Smooth muscle cell (in vitro differentiated cells): ENCODE measurements at regions not wholly inside any gene's neighbourhood (a gene's known extent, or its start where the extent isn't known, plus 50 kb on each side); places are given as distances from the start of the nearest gene placed in this dataset.

Experiments
- DNase-seq: peaks from one replicate; lab custom pipeline; 2025; ENCODE audit not compliant: unreplicated experiment; lab: John Stamatoyannopoulos, UW
- H2AFZ ChIP-seq: fragments of 200-600 bp; sonication (generic); 2 replicates; pipeline ENCODE4 v1.6.0; 2016; ENCODE audit warnings: antibody characterized with exemption, low read depth, mild to moderate bottlenecking
- H3F3A ChIP-seq: fragments of 200-600 bp; sonication (generic); 2 replicates; pipeline ENCODE4 v1.6.0; 2017; ENCODE audit warnings: antibody characterized with exemption, low read depth
- H3K27ac ChIP-seq: fragments of 200-600 bp; sonication (generic); 2 replicates; pipeline ENCODE4 v1.5.1; 2016; ENCODE audit warnings: low read depth, mild to moderate bottlenecking
- H3K27me3 ChIP-seq: fragments of 200-600 bp; sonication (generic); 2 replicates; pipeline ENCODE4 v1.6.1; 2016; ENCODE audit warnings: low read depth, mild to moderate bottlenecking
- H3K36me3 ChIP-seq: fragments of 200-600 bp; sonication (generic); 2 replicates; pipeline ENCODE4 v1.5.1; 2016; ENCODE audit warnings: low read depth
- H3K4me1 ChIP-seq: fragments of 200-600 bp; sonication (generic); 2 replicates; pipeline ENCODE4 v1.5.1; 2016; ENCODE audit warnings: low read depth
- H3K4me2 ChIP-seq: fragments of 200-600 bp; sonication (generic); 2 replicates; pipeline ENCODE4 v1.6.0; 2016; ENCODE audit warnings: mild to moderate bottlenecking
- H3K4me3 ChIP-seq: fragments of 200-600 bp; sonication (generic); 2 replicates; pipeline ENCODE4 v1.5.1; 2016; ENCODE audit warnings: mild to moderate bottlenecking
- H3K79me2 ChIP-seq: fragments of 200-600 bp; sonication (generic); 2 replicates; pipeline ENCODE4 v1.6.0; 2016; ENCODE audit warnings: low read depth, mild to moderate bottlenecking
- H3K9ac ChIP-seq: fragments of 200-600 bp; sonication (generic); 2 replicates; pipeline ENCODE4 v1.6.0; 2016; ENCODE audit warnings: low read depth
- H3K9me3 ChIP-seq: fragments of 200-600 bp; sonication (generic); replicated peaks from 2 replicates; pipeline ENCODE4 v1.5.1; 2016; ENCODE audit warnings: low read depth
- H4K20me1 ChIP-seq: fragments of 200-600 bp; sonication (generic); 2 replicates; pipeline ENCODE4 v1.6.0; 2016; ENCODE audit warnings: low read depth
- CTCF ChIP-seq: fragments of 200-600 bp; sonication (generic); IDR thresholded peaks from 2 replicates; pipeline ENCODE4 v1.5.1; 2017; ENCODE audit warnings: borderline replicate concordance, mild to moderate bottlenecking, antibody characterized with exemption; ENCODE audit not compliant: insufficient read depth, poor library complexity, severe bottlenecking
- WGBS: methylation state at CpG from one replicate; pipeline ENCODE4 v1.1.7; 2016; ENCODE audit warnings: low lambda C conversion rate; 5-methylcytosine and 5-hydroxymethylcytosine counted together

GRCh38 chr13:74043237-74043636 is 91.0 kb downstream of the KLF12 start:
- Histone ChIP-seq H2AFZ (no peak overlapping the region), H3K27ac (no peak overlapping the region), H3F3A (no peaks in the 10 kb centered on the region), H3K4me3 (no peak overlapping the region), H3K4me2 (no peak overlapping the region), H3K36me3 (no peaks in the 10 kb centered on the region), H3K9me3 (no peaks in the 10 kb centered on the region), H3K27me3 (no peaks in the 10 kb centered on the region), H3K4me1 (no peaks in the 10 kb centered on the region), H4K20me1 (peaks cover 12% of the 10 kb centered on the region), H3K79me2 (peaks cover 9% of the 10 kb centered on the region), H3K9ac (no peak overlapping the region)
- TF ChIP-seq CTCF, result no peak
- no peak for DNase-seq
- 78% methylated on average over 5 of the region's 5 CpGs for WGBS

- Histone ChIP-seq H3K4me2 (no peak overlapping the region), H3F3A (no peaks in the 10 kb centered on the region), H4K20me1 (peaks cover 7% of the 10 kb centered on the region), H3K9me3 (no peaks in the 10 kb centered on the region), H3K4me1 (no peaks in the 10 kb centered on the region), H3K27ac (no peak overlapping the region), H2AFZ (no peak overlapping the region), H3K27me3 (no peaks in the 10 kb centered on the region), H3K4me3 (no peak overlapping the region), H3K36me3 (no peaks in the 10 kb centered on the region), H3K79me2 (peaks cover 9% of the 10 kb centered on the region), H3K9ac (no peak overlapping the region)
- TF ChIP-seq CTCF, result peak; percentile 48
- WGBS, result 22% methylated on average over 4 of the region's 4 CpGs
- DNase-seq, result no peak
These were observed 94.0 kb downstream of the KLF12 start for GRCh38 chr13:74040200-74040599.

- H3K79me2 ChIP-seq, result peaks cover 9% of the 10 kb centered on the region
- 93% methylated on average over 3 of the region's 3 CpGs for WGBS
These were observed 94.5 kb downstream of the KLF12 start for GRCh38 chr13:74039667-74040066.

More at GRCh38 chr13:74039667-74040066, 94.5 kb downstream of the KLF12 start:
- Histone ChIP-seq H2AFZ (no peak overlapping the region), H3K9me3 (no peaks in the 10 kb centered on the region), H3K4me3 (no peak overlapping the region), H3K4me2 (no peak overlapping the region), H3K27me3 (no peaks in the 10 kb centered on the region), H3K9ac (no peak overlapping the region), H3K27ac (no peak overlapping the region), H4K20me1 (peaks cover 7% of the 10 kb centered on the region), H3F3A (no peaks in the 10 kb centered on the region), H3K36me3 (no peaks in the 10 kb centered on the region), H3K4me1 (no peaks in the 10 kb centered on the region)
- TF ChIP-seq CTCF, result no peak
- no peak for DNase-seq
